HAP-1 (cell line): ENCODE measurements at regions not wholly inside any gene's neighbourhood (a gene's known extent, or its start where the extent isn't known, plus 50 kb on each side); places are given as distances from the start of the nearest gene placed in this dataset.
"Not testable (repeated sequence)": the region's sequence is repeated elsewhere in the genome, so short reads cannot be mapped to it uniquely, and the experiment has no call there.

Source experiments
- DNase-seq, 2 experiments: peaks; one replicate each; pipeline ENCODE4 v3.0.0-alpha.2; 2016 to 2020; ENCODE audit warnings: low spot score in 2 of 2
- H3K27me3 ChIP-seq: fragments of 250-450 bp; sonication (Bioruptor Pico); 2 replicates; pipeline ENCODE4 v1.5.1; 2020; ENCODE audit warnings: low read depth, mild to moderate bottlenecking, moderate library complexity
- H3K36me3 ChIP-seq: fragments of 250-450 bp; sonication (Bioruptor Pico); replicated peaks from 2 replicates; pipeline ENCODE4 v1.5.1; 2020; ENCODE audit warnings: mild to moderate bottlenecking
- H3K4me1 ChIP-seq: fragments of 250-450 bp; sonication (Bioruptor Pico); 2 replicates; pipeline ENCODE4 v1.5.1; 2020; ENCODE audit warnings: mild to moderate bottlenecking
- H3K4me3 ChIP-seq: fragments of 250-450 bp; sonication (Bioruptor Pico); 2 replicates; pipeline ENCODE4 v1.5.1; 2020; ENCODE audit warnings: mild to moderate bottlenecking, moderate library complexity
- H3K9me3 ChIP-seq: fragments of 250-450 bp; sonication (Bioruptor Pico); 2 replicates; pipeline ENCODE4 v1.5.1; 2020; ENCODE audit warnings: mild to moderate bottlenecking, moderate library complexity
- in situ Hi-C: fragments of 300-500 bp; cut with MboI; formaldehyde crosslinking; loops from 3 replicates; pipeline ENCODE4 v1.14.3; 2020; ENCODE audit warnings: low sequenced_read_pairs, inconsistent platforms, mixed read lengths

DNA sequence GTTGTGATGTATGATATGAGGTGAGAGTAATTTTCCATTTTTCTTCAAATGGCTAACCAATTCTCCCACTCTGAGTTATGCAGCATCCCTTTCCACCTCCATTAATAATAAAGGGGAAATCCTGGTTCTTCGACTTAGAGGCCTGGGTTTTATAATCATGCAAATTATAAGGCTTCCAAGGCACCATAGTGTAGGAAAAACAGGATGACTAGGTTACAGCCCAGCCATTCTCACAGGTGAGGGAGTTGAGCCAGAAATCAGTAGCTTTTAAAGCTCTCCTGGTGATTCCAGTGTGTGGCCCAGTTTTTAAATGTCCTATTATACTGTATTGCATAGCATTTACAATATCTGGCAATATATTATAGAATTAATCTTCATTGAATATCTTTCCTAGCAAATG is 203.1 kb downstream of the ARHGEF9 start:
- in situ Hi-C loops = no loop called here
- H3K9me3 ChIP-seq = no peaks in the 10 kb centered on the region
- DNase-seq = no peak
- H3K36me3 ChIP-seq = no peaks in the 10 kb centered on the region
- H3K4me3 ChIP-seq = no peak overlapping the region
- no peaks in the 10 kb centered on the region for H3K4me1 ChIP-seq
- H3K27me3 ChIP-seq = no peaks in the 10 kb centered on the region

DNA sequence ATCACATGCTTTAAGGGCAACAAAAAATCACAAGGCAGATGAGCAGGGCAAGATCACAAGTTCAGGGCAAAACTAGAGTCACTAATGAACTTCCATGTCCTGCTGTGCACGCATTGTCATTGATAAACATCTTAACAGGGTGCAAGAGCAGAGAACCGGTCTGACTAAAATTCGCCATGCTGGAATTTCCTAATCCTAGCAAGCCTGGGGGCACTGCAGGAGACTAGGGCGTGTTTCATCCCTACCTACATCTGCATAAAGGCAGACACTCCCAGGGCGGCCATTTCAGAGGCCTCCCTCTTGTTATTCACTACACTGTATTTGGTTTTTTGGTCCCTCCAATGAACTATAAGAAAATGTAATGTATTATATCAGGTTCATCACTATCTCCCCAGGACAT is 203.6 kb downstream of the ARHGEF9 start:
- Histone ChIP-seq H3K27me3 (no peaks in the 10 kb centered on the region), H3K4me3 (no peak overlapping the region), H3K4me1 (no peaks in the 10 kb centered on the region; the same call in 1 of the 2 replicates), H3K9me3 (no peaks in the 10 kb centered on the region), H3K36me3 (no peaks in the 10 kb centered on the region)
- in situ Hi-C loops = no loop called here
- no peak for DNase-seq

DNA sequence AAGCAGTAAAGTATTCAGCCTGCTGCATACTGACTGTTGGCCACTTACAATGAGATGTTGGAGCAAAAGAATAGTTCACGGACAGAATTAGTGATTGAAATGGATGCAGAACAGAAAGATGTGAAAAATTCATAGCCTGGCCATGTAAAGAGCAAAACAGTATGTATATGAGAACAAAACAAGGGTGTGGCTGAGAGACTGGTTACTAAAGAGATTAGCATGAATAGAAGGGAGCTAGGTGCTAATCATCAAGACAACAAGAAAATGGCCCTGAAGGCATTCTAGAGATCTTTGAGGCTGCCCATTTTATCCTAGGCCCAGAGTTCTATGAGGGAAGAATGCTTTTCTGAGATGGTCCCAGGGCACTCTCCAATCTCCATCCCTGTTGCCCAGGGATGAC is 208.5 kb downstream of the ARHGEF9 start:
- no peak overlapping the region for H3K4me3 ChIP-seq
- H3K36me3 ChIP-seq = no peaks in the 10 kb centered on the region
- H3K4me1 ChIP-seq = no peaks in the 10 kb centered on the region; the same call in 1 of the 2 replicates
- 0 out of 2 replicates have a peak, but pooled peaks cover 2% of the 10 kb centered on the region for H3K27me3 ChIP-seq
- no peaks in the 10 kb centered on the region for H3K9me3 ChIP-seq
- DNase-seq = no peak
- in situ Hi-C loops = no loop called here

DNA sequence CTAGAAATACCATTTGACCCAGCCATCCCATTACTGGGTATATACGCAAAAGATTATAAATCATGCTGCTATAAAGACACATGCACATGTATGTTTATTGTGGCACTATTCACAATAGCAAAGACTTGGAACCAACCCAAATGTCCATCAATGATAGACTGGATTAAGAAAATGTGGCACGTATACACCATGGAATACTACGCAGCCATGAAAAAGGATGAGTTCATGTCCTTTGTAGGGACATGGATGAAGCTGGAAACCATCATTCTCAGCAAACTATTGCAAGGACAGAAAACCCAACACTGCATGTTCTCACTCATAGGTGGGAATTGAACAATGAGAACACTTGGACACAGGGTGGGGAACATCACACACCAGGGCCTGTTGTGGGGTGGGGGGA is 209.3 kb downstream of the ARHGEF9 start:
- DNase-seq, H3K4me1 ChIP-seq, H3K4me3 ChIP-seq, H3K36me3 ChIP-seq, in situ Hi-C loops, H3K27me3 ChIP-seq, H3K9me3 ChIP-seq: not testable (repeated sequence)

DNA sequence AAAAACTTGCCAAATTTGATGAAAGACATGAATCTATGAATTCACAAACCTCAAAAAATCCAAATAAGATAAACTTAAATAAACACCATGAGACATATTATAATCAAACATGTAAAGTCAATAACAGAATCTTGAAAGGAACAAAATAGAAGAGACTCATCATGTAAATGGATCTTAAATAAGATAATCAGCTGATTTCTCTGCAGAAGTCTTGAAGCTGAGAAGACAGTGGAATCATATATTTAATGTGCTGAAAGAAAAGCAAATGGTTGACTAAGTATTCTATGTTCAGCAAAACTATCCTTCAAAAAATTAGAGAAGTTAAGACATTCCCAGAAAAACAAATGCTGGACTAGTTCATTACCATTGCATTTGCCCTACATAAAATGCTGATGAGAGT is 215.7 kb upstream of the SPIN4 start:
- no peak for DNase-seq
- in situ Hi-C loops = no loop called here
- Histone ChIP-seq H3K36me3 (no peaks in the 10 kb centered on the region), H3K4me1 (peaks cover 1% of the 10 kb centered on the region), H3K27me3 (no peaks in the 10 kb centered on the region), H3K4me3 (no peak overlapping the region), H3K9me3 (no peaks in the 10 kb centered on the region)

DNA sequence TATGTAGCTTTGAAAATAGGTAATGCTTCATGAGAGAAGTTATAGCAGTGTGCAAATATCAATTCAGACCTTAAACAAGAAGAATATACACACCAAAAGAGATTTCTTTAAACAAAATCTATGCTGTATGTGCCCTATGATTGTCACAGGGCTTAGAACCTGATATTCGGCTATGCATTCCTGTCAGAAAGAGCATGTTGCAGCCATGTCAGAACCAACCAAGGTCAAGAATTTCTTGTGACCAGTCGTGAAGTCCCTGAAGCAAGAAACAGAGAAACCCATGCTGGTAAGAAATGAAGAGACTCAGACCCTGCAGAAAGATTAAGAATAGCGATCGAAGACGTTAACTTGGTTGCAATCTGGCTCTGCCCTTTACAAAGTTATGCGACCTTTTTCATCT is 210.3 kb upstream of the SPIN4 start:
- H3K4me3 ChIP-seq = peak overlapping the region; percentile 52
- in situ Hi-C loops = no loop called here
- peak in 1 of 2 experiments; percentile 20 for DNase-seq
- H3K4me1 ChIP-seq = peaks cover 10% of the 10 kb centered on the region
- H3K9me3 ChIP-seq = no peaks in the 10 kb centered on the region
- no peaks in the 10 kb centered on the region for H3K27me3 ChIP-seq
- H3K36me3 ChIP-seq = no peaks in the 10 kb centered on the region

DNA sequence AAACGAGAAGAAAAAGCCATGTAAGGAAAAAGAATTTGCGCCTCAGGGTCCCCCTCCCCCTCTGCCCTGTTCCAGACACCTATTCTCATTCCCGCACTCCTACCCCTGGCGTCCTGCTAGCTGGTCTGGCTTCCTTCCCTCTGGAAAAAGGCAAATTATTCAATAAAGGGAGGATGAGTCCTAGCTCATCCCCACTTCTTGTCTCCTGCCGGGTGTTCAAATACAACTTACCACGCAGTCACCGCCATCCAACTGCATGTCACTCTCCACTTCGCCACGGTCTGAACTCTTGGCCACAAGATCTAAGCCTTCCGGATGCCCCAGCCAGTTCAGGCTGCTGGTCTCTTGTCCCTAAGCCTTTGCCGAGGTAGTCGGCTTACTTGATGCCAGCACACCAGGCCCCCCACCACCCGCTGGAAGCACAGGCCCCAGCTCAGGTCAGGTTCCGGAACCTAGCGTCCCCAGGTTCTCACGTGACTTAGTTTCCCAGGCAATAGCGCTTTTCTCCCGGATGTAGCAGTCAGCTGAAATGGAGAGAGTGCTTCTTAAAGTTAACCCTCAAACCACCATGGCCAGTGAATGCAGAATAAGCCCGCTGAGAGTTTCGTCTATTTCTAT is 209.6 kb upstream of the SPIN4 start:
- Histone ChIP-seq H3K4me1 (peaks cover 10% of the 10 kb centered on the region), H3K4me3 (peak overlapping the region; percentile 52), H3K9me3 (no peaks in the 10 kb centered on the region), H3K36me3 (no peaks in the 10 kb centered on the region), H3K27me3 (no peaks in the 10 kb centered on the region)
- peak; percentile 85 to 94 for DNase-seq
- in situ Hi-C loops = no loop called here

DNA sequence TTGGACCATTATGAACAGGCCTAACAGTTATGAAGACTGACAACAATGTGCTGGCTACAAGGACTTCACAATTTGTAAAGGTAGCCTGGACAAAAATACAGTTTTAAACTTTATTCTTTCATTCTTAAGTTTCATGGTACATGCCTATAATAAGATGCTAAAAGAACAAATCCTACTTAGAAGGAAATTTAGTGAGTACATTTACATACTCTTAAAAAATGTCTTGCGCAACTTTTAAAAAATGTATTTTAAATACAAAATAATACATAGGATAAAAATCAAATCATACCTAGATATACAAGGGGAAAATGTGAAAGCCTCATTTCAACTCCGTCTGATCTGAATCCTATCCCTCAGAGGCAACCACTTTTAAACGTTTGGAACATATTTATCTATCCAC is 200.7 kb upstream of the SPIN4 start:
- Histone ChIP-seq H3K27me3 (no peaks in the 10 kb centered on the region), H3K4me1 (no peaks in the 10 kb centered on the region), H3K9me3 (no peaks in the 10 kb centered on the region), H3K4me3 (no peak overlapping the region), H3K36me3 (no peaks in the 10 kb centered on the region)
- in situ Hi-C loops = no loop called here
- no peak for DNase-seq

DNA sequence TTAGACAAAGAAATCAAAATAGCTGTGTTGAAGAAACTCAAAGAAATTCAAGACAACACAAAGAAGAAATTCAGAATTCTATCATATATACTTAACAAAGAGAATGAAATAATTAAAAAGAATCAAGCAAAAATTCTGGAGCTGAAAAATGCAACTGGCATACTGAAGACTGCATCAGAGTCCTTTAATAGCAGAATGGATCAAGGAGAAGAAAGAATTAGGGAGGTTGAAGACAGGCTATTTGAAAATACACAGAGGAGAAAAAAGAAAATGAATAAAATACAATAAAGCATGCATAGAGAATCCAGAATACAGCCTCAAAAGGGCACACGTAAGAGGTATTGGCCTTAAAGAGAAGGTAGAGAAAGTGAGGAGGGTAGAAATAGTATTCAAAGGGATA is 179.5 kb upstream of the SPIN4 start:
- H3K9me3 ChIP-seq = no peaks in the 10 kb centered on the region
- no peak overlapping the region for H3K4me3 ChIP-seq
- H3K36me3 ChIP-seq = no peaks in the 10 kb centered on the region
- in situ Hi-C loops = no loop called here
- no peaks in the 10 kb centered on the region for H3K27me3 ChIP-seq
- DNase-seq = no peak
- peaks cover 3% of the 10 kb centered on the region for H3K4me1 ChIP-seq

DNA sequence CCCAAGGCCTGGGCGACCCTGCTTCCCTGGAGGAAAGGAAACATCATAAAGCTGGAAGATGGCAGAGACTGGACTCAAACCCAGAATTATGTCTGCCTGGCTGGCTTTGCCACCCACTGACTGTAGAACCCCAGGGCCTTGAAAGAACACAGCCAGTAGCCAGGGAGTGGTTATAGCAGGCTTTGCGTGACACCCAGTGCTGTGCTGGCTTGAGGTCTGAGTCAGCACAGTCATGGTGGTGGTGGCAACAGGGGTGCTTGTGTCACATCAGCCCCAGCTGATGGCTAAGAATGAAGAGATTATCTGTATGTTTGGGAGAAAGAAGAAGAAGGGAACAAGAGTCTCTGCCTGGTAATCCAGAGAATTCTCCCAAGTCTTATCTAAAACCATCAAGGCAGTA is 178.8 kb upstream of the SPIN4 start:
- no peak for DNase-seq
- Histone ChIP-seq H3K4me1 (peaks cover 5% of the 10 kb centered on the region), H3K27me3 (no peaks in the 10 kb centered on the region), H3K4me3 (no peak overlapping the region), H3K36me3 (no peaks in the 10 kb centered on the region), H3K9me3 (no peaks in the 10 kb centered on the region)
- in situ Hi-C loops = no loop called here

DNA sequence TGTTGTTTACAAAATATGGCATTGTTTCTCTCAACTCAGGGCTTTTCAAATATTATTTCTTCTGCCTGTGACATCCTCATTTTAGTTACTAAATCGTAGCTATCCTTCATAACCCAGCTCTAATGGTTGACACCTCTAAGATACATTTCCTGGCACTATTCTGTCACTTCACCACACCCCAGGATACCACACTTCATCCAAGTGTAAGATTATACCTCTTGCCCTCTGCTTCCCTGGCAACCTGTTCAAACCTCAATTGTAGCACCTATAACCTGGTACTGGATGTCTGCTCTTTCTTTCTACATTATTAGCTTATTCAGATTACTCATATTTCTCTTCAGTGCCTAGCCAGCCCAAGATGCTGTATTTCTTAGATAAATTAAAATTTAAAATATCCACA is 175.7 kb upstream of the SPIN4 start:
- H3K36me3 ChIP-seq = no peaks in the 10 kb centered on the region
- H3K4me1 ChIP-seq = peaks cover 5% of the 10 kb centered on the region
- in situ Hi-C loops = no loop called here
- no peaks in the 10 kb centered on the region for H3K9me3 ChIP-seq
- H3K4me3 ChIP-seq = no peak overlapping the region
- no peak for DNase-seq
- no peaks in the 10 kb centered on the region for H3K27me3 ChIP-seq

DNA sequence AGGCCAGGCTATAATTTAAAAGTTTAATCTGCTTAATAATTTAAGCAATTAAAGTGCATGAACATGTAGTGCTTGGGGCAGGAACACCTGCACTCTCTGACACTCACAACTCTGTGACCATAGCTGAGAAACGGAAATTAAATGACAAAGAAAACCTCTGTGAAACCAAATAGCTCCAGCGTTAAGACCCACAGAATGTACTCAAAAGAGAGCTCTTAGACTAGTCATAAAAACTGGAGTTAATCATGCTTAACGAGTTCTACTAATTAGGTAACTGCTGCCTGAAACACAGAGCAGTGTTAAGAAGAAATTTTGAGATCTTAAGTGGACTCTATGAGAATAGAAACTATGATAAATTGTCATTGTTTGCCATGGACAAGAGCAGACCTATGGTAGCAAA is 174.4 kb upstream of the SPIN4 start:
- Histone ChIP-seq H3K36me3 (no peaks in the 10 kb centered on the region), H3K4me1 (peaks cover 5% of the 10 kb centered on the region), H3K27me3 (no peaks in the 10 kb centered on the region), H3K9me3 (no peaks in the 10 kb centered on the region), H3K4me3 (no peak overlapping the region)
- in situ Hi-C loops = no loop called here
- DNase-seq = peak; percentile 33 to 83

DNA sequence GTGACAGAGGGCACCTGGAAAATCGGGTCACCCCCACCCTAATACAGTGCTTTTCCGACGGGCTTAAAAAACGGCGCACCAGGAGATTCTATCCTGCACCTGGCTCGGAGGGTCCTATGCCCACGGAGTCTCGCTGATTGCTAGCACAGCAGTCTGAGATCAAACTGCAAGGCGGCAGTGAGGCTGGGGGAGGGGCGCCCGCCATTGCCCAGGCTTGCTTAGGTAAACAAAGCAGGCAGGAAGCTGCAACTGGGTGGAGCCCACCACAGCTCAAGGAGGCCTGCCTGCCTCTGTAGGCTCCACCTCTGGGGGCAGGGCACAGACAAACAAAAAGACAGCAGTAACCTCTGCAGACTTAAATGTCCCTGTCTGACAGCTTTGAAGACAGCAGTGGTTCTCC is 168.2 kb upstream of the SPIN4 start:
- peaks cover 12% of the 10 kb centered on the region for H3K4me1 ChIP-seq
- H3K9me3 ChIP-seq, in situ Hi-C loops, H3K36me3 ChIP-seq, H3K4me3 ChIP-seq, H3K27me3 ChIP-seq: not testable (repeated sequence)
- peak in 1 of 2 experiments; percentile 54 for DNase-seq

DNA sequence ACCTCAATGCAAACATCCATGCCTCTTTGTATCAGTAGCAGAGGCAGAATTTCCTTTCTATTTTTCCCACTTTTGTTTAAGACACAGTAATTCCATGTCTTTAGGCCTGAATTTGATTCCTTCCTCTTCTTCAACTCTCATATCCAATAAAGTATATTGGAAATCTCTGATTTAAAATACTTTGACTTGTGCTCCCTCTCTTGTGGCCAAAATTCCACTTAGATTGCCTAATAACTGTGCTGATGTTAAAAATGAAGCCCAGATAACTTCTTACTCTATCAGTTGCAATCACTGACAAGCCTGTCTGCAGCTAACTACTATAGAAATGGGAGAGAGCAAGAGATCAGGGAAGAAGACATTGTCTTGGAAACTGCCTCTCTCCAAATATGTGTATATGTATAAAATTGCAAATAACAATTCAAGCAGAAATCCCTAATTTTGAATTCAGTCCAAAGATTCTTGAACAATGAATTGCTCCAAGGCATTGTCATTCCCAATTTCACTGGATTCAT is 163.5 kb upstream of the SPIN4 start:
- DNase-seq = no peak
- H3K4me3 ChIP-seq = no peak overlapping the region
- in situ Hi-C loops = no loop called here
- H3K27me3 ChIP-seq = no peaks in the 10 kb centered on the region
- no peaks in the 10 kb centered on the region for H3K36me3 ChIP-seq
- H3K9me3 ChIP-seq = no peaks in the 10 kb centered on the region
- peaks cover 13% of the 10 kb centered on the region for H3K4me1 ChIP-seq
